ENCODE measurements at regions not wholly inside any gene's neighbourhood (a gene's known extent, or its start where the extent isn't known, plus 50 kb on each side); places are given as distances from the start of the nearest gene placed in this dataset.

- TF ChIP-seq TAF1 (IDR thresholded peaks at IDR 0.05; ENCODE audit: borderline replicate concordance, insufficient read depth, low read length) (no peak), POLR2AphosphoS5 (IDR thresholded peaks at IDR 0.05; ENCODE audit: low read depth, low read length) (no peak), REST (IDR thresholded peaks at IDR 0.05; ENCODE audit: insufficient read depth in 1 of 2, low read depth in 2 of 2, low read length in 2 of 2) (no peak), FOXP2 (optimal IDR thresholded peaks at IDR 0.05; ENCODE audit: borderline replicate concordance, extremely low read depth, extremely low read length, insufficient read depth) (no peak), SIN3A (IDR thresholded peaks at IDR 0.05; ENCODE audit: borderline replicate concordance, insufficient read depth, low read length) (no peak)
These were observed 101.1 kb upstream of the JUN start for GRCh38 chr1:58884706-58885661.

- TF ChIP-seq SIN3A (IDR thresholded peaks at IDR 0.05; ENCODE audit: borderline replicate concordance, insufficient read depth, low read length) = no peak
- no peak for TF ChIP-seq FOXP2 (optimal IDR thresholded peaks at IDR 0.05; ENCODE audit: borderline replicate concordance, extremely low read depth, extremely low read length, insufficient read depth)
- no peak for TF ChIP-seq REST (IDR thresholded peaks at IDR 0.05; ENCODE audit: insufficient read depth in 1 of 2, low read depth in 2 of 2, low read length in 2 of 2)
- no peak for TF ChIP-seq TAF1 (IDR thresholded peaks at IDR 0.05; ENCODE audit: borderline replicate concordance, insufficient read depth, low read length)
- no peak for TF ChIP-seq POLR2AphosphoS5 (IDR thresholded peaks at IDR 0.05; ENCODE audit: low read depth, low read length)
These were observed 102.2 kb upstream of the JUN start for GRCh38 chr1:58885998-58886397.

- TF ChIP-seq REST (IDR thresholded peaks at IDR 0.05; ENCODE audit: insufficient read depth in 1 of 2, low read depth in 2 of 2, low read length in 2 of 2) = no peak
- no peak for TF ChIP-seq POLR2AphosphoS5 (IDR thresholded peaks at IDR 0.05; ENCODE audit: low read depth, low read length)
- TF ChIP-seq FOXP2 (optimal IDR thresholded peaks at IDR 0.05; ENCODE audit: borderline replicate concordance, extremely low read depth, extremely low read length, insufficient read depth) = no peak
- TF ChIP-seq SIN3A (IDR thresholded peaks at IDR 0.05; ENCODE audit: borderline replicate concordance, insufficient read depth, low read length) = no peak
- TF ChIP-seq TAF1 (IDR thresholded peaks at IDR 0.05; ENCODE audit: borderline replicate concordance, insufficient read depth, low read length) = no peak
These were observed 102.8 kb upstream of the JUN start for GRCh38 chr1:58886611-58887010.

DNA sequence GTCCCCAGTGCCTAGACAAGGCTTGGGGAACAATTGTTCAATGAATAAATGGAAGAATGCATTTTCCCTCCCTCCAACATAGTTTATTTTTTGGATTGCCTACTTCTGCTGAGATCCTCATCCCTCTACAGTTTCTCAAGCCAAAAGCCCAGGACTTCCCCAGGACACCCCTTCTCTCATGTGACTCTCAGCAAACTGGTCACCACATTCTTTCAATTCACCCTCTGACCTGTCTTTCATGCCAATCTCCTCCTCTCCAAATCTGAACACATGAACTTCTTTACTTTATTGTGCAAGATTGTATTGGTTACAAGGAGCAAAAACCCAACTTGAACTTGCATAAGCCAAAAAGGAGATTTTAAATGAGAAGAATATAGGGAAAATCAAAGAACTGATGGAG, 103.2 kb upstream of the JUN start:
- no peak for TF ChIP-seq TAF1 (IDR thresholded peaks at IDR 0.05; ENCODE audit: borderline replicate concordance, insufficient read depth, low read length)

GRCh38 chr1:58888833-58889232, 105.0 kb upstream of the JUN start:
- TF ChIP-seq POLR2AphosphoS5 (IDR thresholded peaks at IDR 0.05; ENCODE audit: low read depth, low read length) = no peak

GRCh38 chr1:58890113-58890512, 106.3 kb upstream of the JUN start:
- TF ChIP-seq POLR2AphosphoS5 (IDR thresholded peaks at IDR 0.05; ENCODE audit: low read depth, low read length) (no peak), SIN3A (IDR thresholded peaks at IDR 0.05; ENCODE audit: borderline replicate concordance, insufficient read depth, low read length) (no peak), TAF1 (IDR thresholded peaks at IDR 0.05; ENCODE audit: borderline replicate concordance, insufficient read depth, low read length) (no peak), REST (IDR thresholded peaks at IDR 0.05; ENCODE audit: insufficient read depth in 1 of 2, low read depth in 2 of 2, low read length in 2 of 2) (no peak), FOXP2 (optimal IDR thresholded peaks at IDR 0.05; ENCODE audit: borderline replicate concordance, extremely low read depth, extremely low read length, insufficient read depth) (no peak)

Measured in PFSK-1 (cell line).